ENCODE measurements at regions not wholly inside any gene's neighbourhood (a gene's known extent, or its start where the extent isn't known, plus 50 kb on each side); places are given as distances from the start of the nearest gene placed in this dataset.

DNA sequence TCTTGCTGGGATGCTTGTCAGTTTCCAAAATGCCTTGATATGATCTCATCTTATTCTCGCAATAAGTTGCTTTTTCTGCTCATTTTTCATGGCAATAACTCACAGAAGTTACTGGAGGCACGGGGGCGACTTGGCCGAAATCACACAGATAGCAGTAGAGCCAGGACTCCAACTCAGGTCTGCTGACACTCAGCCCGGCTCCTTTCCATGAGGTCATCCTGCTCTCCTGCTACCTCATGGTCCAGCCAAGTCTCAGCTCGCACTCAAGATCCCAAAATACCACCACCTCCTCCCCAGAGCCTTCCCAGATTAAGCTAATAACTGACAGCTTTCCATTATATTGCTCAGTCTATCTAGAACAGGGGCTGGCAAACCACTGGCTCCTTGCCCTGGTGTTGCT is 269.5 kb downstream of the MAP2K4 start:
- no peak for DNase-seq (ENCODE audit: low spot score)

DNA sequence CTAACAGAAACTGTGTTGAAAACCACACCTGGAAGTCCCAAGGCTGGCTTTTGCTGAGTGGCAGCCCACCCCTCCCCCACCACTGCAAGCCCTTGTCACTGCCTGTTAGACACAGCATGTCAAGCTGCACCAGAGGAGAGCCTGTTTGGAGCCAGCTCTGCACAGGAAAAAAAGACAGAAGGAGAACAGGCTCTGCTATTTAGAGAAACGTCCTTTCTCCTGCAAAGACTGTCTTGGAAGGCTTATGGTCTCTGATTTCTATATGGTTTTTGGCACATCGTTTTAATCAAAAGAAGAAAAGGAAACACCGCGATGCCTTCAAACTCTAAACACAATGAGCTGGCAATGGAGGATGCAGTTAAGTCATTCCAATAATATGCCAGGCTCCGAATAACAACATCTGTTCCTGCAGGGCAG is 275.5 kb downstream of the MAP2K4 start:
- DNase-seq (ENCODE audit: low spot score) = no peak

DNA sequence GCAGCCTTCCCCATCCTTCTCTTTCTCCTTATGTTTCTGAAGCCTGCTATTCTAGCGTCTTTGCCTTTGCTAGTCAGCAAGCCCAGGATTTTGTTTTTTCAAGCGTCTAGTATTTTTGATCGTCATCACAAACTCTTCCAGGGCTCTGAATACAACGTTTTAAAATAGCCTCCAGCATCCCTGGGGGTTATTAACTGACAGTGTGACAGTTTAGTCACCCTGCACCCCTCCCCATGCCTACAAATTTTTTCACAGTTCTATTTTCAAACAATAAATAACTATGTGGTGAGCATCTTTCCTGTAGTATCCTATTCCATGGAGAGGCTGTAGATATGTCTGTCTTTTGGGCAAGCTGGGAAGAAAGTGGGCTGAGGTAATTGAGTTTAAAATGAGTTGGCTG is 280.9 kb downstream of the MAP2K4 start:
- no peak for DNase-seq (ENCODE audit: low spot score)

DNA sequence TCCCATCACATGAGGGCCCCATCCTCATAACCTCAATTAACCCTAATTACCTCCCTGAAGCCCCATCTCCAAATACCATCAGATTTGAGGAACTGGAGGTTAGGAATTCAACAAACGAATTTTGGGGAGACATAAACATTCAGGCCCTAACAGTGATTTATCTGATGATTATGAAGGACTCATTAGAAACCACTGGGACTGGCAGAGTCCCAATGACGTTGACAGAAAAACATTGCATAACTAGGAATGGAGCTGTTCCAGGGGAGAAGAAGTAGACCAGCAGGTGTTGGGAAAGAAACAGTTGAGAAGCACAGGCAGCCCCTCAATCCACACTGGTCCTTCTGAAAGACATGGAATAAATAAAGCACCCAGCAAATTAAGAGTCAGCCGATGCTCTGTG is 282.0 kb downstream of the MAP2K4 start:
- no peak for DNase-seq (ENCODE audit: low spot score)

DNA sequence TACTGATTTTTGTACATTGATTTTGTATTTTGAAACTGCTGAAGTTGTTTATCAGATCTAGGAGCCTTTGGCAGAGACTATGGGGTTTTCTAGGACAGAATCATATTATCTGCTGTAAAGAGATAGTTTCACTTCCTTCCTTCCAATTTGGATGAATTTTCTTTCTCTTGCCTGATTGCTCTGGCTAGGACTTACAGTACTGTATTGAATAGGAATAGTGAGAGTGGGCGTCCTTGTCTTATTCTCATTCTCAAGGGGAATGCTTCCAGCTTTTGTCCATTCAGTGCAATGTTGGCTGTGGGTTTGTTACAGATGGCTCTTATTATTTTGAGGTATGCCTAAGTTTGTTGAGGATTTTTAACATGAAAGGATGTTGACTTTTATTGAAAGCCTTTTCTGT is 290.1 kb downstream of the MAP2K4 start:
- no peak for DNase-seq (ENCODE audit: low spot score)

DNA sequence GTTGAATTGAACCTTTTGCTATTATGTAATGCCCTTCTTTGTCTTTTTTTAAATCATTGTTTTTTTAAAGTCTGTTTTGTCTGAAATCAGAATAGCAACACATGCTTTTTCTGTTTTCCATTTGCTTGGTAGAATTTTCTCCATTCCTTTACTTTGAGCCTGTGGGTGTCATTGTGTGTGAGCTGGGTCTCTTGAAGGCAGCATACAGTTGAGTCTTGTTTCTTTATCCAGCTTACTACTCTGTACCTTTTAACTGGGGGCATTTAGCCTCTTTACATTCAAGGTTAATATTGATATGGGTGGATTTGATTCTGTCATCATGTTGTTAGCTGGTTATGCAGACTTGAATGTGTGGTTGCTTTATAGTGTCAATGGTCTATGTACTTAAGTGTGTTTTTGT is 292.0 kb downstream of the MAP2K4 start:
- DNase-seq (ENCODE audit: low spot score) = no peak

DNA sequence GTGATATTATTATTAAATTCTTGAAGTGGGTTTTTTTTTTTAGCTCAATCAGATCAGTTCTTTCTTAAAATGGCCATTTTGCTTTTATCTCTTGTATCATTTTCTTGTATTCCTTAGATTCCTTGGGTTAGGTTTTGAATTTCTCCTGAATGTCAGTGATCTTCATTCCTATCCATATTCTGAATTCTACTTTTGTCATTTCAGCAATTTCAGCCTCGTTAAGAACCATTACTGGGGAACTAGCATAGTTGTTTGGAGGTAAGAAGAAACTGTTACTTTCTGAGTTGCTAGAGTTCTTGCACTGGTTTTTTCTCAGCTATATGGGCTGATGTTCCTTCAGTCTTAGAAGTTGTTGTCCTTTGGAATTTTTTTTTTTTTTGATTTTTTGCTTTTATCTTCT is 293.1 kb downstream of the MAP2K4 start:
- DNase-seq (ENCODE audit: low spot score) = no peak

DNA sequence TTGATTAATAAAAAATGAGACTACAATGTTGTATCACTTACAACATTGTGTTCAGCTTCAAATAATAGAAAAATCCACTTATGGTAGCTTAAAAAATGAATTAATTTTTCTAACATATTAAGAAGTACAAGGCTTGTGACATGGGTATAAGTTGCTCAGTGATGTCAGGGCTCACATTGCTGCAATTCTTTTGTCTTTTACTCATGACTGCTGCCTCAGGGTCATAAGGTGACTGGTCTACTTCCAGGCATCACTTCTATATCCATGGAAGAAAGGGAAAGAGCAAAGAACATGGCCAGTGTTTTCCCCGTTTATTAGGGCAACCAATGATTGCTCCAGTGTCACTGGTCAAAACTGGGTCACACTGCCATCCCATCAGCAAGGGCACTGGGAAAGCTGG is 295.3 kb downstream of the MAP2K4 start:
- no peak for DNase-seq (ENCODE audit: low spot score)

DNA sequence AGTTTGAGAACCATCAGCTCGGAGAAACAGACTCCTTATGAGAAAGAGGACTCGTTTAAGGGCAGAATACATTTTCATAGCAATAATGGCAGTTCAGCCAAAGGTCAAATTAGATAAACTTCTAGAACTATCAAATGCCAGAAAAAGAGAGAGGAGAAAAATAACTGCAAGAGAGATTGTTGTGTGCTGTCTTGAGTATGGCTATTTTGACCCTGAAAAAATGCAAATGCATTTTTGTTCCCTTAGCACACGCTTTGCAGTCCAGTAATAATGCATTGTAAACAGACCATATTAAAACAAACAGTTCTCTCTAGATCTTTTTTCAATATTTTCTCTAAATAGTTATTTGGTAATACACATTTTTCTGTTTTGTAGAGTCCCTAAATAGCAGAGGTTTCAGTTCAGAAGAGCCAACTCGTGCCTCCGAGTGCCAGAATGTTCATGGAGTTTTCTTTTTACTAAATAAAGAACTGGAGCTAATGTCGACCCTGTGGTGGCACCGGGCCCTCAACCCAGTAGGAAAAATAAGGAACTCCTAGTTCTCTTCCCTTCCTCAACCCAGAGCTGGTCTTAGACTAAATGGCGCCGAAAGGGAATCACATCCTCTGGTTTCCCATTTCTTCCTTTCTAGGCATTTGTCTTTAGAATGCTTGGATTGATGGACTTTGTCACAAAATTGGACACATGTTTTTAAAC is 298.0 kb downstream of the MAP2K4 start:
- DNase-seq (ENCODE audit: low spot score) = no peak

DNA sequence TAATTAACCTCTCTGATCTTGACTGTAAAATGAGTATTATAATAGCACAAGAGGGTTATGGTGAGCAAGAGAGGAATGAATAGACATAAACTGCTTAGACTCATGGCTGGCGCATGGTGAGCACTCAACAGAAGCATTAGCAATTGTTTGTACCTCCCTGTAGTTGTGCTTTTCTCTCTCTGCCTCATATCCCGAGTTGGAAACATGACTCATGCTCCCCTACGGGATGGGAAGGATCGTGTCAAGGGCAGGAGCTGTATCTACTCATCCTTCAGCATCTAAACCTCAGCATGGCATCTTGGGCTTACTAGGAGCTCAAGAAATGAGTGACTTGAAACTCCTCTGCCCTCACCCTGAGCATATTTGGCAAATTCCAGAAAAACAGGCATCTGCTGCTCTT is 299.6 kb downstream of the MAP2K4 start:
- no peak for DNase-seq (ENCODE audit: low spot score)

DNA sequence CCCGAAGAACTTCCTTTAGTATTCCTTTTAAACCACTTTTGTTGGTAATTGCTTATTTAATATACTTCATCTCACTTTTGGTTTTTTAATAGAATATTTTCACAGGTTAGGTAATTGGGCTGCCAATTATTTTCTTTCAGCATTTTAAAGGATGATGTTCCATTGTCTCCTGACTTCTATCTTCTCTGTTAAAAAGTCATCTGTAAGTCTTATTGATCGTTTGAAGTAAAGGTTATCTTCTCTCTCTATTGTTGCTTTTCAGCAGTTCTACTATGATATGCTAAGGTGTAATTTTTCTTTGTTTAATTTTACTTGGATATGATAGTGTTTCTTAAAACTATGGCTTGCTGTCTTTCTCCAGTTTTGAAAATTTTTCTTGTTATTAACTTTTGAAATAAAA is 307.5 kb downstream of the MAP2K4 start:
- no peak for DNase-seq (ENCODE audit: low spot score)

DNA sequence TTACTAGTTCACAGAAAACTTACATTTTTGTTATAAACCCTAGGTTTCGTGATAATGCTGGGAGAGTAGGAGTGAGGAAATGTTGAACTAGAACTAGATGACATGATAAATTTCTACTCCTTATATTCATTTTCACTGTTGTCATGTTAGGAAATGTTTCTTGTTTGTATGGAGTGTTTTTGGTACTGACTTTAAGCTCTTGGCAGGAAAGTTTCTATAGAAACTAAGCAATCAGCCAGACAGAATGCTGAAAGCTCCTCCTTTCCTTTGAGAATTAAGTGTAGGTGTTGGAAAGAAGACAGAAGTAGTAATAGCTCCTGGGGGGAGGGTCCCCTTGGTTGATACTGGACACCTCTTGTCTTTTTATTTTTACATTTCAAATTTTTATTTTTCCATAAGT is 309.8 kb downstream of the MAP2K4 start:
- no peak for DNase-seq (ENCODE audit: low spot score)

DNA sequence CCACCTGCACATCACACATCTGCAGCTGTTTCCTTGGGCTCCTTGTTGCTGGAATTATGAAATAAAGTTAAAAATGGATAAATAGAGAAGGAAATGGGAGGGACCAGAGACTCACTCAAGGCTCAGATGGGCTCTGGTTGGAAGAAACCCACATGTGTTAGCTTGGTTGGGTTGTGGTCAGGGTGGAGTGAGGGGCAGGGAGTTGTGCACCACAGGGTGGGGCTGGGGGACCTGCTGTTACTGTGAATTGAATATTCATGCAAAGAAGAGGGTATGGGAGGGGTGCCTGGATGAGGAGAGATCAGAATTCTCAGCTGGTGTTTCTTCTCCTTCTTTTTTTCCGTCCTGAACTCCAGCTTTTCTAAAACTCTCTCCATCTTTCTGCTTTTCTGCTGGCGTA is 320.7 kb downstream of the MAP2K4 start:
- no peak for DNase-seq (ENCODE audit: low spot score)

DNA sequence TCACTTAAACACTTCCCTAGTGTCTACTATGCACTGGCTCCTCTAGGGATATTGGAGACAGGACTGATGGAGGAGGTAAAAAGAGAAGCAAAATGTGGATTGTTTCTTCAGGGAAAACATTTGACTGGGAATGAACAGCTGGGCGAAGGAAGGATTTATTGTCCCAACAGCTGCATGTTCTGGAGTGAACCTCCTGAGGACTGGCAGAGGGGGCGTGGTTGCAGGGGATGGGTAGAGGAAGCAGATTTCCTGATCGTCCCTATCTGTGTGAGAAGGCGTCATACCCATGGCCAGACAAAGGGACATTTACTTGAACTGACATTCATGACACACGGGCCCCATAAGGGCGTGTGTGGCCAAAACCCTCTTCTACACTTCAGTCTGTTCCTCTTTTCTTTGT is 321.5 kb downstream of the MAP2K4 start:
- DNase-seq (ENCODE audit: low spot score) = no peak

DNA sequence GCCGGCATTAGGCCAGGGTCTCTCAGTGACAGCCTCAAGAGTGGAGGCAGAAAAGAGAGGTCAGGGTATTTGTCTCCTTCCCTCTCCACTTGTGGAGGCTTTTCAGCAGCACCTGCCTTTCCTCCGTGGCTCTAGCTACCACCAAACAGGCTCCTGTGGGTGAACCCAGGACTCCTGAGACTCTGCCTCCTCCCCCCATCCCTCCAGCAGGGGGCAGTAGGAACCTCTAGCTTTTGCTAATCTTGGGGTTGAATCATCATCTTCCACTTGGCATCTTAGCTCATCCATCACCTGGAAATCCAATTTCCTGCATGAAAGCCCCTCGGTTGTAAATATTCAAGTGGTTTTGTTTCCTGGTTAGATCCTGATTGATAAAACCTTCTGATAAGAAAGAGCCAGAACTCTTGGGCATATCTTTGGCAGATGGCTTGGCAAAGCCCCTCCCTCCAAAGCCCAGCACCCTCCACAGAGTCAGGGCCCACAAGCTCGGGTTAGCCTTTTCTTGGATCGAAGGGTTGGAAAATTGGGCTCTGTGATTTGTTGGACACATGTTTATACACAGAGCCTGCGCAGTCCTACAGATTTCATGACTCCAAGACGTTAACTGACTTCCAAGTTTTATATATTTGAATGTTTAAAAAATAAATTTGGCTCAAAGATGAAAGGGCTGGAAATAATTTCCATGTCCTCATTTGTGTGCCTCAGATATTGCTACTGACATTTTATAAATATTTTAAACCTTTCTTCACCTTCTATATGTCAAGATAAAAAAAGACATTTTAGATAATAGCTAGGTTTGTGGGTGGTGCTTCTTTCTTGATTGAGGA is 322.1 kb downstream of the MAP2K4 start:
- DNase-seq (ENCODE audit: low spot score) = peak; percentile 43

DNA sequence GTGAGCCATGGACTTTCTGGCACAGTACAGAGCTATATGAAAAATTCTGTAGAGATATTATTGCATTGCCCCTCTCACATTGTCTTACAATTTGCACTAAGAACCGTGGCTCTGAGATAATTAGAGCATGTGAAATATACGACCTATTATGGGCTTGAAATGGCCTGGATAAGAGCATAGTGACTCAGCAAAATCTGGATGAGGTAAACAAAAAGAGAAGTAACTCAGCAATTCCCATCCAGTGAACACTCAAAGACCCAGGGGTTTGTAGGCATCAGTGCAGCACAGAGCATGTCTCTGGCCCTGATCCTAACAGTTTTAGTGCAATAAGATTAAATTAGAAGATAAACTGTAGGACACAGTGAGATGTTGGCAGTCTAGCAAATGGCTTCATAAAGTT is 317.2 kb upstream of the MYOCD start:
- DNase-seq (ENCODE audit: low spot score) = no peak

DNA sequence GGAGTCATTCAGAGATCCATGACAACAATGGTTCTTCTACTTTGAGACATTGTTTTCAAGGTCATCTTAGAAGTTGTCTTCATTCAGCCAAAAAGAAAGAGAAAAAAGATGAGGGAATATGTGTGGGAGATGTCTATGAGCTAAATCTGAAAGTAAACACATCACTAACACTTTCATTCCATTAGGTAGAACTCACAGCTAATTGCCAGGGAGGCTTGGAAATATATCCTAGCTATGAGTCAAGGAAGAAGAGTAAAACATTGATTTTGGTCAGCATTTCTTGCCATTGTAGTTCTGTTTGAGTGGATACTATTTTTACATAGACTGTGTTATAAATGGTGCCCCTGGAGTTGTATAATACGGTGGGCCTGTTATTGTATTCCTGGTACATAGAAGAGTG is 316.4 kb upstream of the MYOCD start:
- DNase-seq (ENCODE audit: low spot score) = no peak

DNA sequence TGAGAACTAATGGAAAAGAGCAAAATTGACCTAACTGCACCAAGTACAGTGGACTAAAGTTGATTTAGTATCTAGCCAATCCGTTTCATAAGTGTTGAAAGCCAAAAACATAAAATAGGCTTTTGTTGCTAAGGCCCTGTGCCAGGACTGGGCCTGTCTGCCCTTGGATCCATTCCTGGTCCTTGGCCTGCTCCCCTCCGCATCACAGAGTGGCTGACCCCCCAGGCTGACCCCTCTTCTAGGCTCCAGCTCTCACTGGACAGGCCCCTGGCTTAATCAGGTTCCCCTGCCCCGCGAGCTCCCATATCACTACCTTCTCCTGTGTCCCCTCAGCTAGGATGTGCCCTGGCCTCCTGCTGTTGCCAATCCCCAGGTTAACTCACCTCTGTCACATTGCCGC is 313.6 kb upstream of the MYOCD start:
- DNase-seq (ENCODE audit: low spot score) = no peak

DNA sequence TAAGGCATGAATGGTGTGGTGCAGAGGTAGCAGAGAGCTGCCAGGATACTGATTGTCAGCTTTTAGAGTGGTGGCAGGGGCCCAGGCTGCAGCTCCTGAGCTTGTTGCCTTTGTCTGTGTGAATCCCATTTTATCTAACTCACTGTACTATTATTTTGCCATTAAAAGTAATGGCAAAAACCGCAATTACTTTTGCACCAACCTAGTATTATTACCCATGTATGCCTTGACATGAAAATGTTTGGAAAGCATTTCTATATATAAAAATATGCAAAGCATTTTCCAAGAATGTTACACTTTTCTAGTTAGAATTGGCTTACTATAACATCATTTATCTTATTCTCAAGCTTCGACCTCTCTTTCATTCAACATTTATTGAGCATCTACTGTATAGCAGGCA is 308.1 kb upstream of the MYOCD start:
- DNase-seq (ENCODE audit: low spot score) = no peak

DNA sequence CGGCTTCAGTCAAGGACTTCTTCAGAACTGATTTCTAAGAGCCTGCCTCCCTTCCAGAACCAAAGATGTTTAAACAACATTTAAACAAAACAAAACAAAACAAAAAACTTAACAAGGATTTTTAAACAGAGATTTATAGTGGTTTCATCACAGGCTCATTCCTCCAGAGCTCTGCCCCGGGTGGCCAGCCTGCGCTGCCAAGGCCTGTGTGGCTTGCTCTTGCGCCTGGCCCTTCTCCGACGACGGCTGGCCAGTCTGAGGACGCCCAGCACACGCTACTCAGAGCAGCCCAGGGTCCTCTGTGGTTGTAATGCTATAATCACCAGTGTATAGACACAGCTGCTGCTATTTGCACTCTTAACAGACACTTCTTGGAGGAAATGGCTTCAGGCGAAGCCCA is 307.2 kb upstream of the MYOCD start:
- no peak for DNase-seq (ENCODE audit: low spot score)

DNA sequence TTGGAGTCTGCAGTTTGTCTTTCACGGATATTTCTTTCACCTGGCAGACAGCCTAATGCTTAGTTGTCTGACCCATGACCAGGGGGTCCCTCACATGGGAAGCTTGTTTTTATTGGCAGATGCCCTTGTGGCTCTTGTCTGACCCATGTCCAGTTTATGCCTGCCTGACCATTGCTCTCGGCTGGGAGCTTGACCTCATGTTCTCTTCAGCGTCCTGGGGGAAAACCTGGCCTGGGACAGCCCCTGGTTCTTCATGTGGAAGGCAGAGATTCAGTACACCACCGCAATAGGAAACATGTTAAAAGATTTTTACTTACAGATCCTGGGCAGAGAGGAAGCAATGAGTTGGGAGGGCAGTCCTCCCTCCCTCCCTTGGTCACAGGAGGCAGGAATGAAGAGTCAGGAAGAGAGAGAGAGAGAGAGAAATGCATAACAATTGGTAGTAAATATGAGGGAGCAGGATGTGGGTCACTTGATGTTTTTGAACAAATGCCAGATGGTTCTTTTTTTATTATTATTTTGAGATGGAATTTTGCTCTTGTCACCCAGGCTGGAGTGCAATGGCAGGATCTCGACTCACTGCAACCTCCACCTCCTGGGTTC is 302.7 kb upstream of the MYOCD start:
- DNase-seq (ENCODE audit: low spot score) = no peak

DNA sequence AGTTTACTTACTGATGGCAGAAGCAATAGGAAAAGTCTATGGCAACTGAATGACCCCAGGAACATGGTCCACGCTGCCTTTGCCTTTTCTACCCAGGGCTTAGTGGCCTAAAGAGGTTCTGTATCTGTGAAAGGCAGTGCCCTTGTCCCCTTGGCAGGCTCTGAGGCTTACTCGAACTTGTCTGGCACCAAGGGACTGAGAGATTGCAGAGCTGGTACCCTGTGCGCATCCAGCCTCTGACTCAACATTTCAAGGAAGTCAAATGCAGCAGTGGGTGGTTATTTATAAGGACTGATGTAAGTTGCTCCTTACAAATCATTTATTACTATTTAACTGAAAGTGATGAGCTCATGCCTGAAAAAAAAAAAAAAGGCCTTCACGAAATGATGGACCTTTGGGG is 299.9 kb upstream of the MYOCD start:
- no peak for DNase-seq (ENCODE audit: low spot score)

DNA sequence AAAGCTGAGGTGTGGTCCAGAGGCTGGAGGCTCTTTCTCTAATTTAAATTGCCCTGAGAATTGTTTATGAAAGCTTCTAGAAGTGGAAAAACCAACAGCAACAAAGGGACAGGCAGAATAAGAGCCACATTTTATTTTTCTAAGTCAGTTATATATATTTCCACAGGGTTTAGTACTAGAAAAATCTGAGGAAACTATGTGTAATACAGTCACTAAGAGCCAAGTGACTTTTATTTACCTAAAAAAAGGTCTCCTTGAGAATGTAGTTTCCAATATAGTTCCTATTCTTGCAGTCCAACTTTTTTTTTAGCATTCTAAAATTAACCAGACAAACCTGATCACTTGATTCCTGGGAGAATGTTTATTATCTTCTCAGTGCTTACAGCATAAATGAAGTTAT is 296.6 kb upstream of the MYOCD start:
- DNase-seq (ENCODE audit: low spot score) = no peak

Data from HT-29 (cell line).